Inflammatory macrophage (primary cell): ENCODE measurements at regions not wholly inside any gene's neighbourhood (a gene's known extent, or its start where the extent isn't known, plus 50 kb on each side); places are given as distances from the start of the nearest gene placed in this dataset.

Experiments used
- DNase-seq, 2 donors: peaks; one replicate each; pipeline ENCODE4 v3.0.0-alpha.2; 2020 to 2022

GRCh38 chr12:27907766-27908165, 64.8 kb downstream of the PTHLH start:
- no peak for DNase-seq

- no peak for DNase-seq
These were observed 65.7 kb downstream of the PTHLH start for GRCh38 chr12:27906658-27907473.

- DNase-seq = no peak
These were observed 66.4 kb downstream of the PTHLH start for GRCh38 chr12:27906127-27906500.

- no peak for DNase-seq
These were observed 67.0 kb downstream of the PTHLH start for GRCh38 chr12:27905285-27906126.

- DNase-seq = no peak
These were observed 69.9 kb downstream of the PTHLH start for GRCh38 chr12:27902651-27903050.

DNA sequence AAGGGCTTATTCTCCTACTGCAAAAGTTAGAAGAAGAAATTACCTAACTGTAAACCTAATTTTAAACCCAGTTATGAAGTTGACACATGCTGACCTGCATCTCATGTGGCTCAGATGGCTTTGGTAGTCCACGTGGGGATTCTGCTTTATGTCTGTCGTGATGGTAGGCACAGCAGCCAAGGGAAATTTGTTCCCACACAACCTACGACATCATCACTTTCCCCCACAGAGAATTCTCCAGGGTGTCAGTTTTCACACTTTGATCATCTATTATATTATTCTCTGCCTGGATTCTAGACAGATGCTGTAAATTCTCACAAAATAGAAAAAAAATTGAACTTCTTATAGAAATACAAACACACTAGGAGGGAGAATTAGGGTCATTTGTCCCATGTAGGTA, 70.6 kb downstream of the PTHLH start:
- DNase-seq = no peak

GRCh38 chr12:27900920-27901879, 71.3 kb downstream of the PTHLH start:
- DNase-seq = no peak

- peak in 1 of 2 donors; percentile 3 for DNase-seq
These were observed 73.3 kb downstream of the PTHLH start for GRCh38 chr12:27899151-27899661.

DNA sequence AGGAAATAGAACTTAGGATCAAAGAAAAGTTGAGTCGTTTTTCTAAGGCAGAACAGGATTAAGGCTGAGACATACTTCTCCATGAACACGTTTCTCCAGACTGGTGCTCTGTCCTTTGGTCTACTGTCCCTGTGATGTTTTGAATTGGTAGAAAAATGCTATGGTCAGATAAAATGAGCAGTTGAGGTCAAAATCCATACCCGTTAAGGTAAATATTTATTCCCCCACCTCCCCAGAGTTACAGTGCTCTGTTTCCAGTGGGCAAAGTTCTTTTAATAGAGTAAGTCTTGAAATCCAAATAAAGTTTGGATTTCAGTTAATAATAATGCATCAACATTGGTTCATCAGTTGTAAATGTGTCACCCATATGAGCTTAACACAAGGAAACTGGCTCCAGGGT, 74.5 kb downstream of the PTHLH start:
- no peak for DNase-seq

DNA sequence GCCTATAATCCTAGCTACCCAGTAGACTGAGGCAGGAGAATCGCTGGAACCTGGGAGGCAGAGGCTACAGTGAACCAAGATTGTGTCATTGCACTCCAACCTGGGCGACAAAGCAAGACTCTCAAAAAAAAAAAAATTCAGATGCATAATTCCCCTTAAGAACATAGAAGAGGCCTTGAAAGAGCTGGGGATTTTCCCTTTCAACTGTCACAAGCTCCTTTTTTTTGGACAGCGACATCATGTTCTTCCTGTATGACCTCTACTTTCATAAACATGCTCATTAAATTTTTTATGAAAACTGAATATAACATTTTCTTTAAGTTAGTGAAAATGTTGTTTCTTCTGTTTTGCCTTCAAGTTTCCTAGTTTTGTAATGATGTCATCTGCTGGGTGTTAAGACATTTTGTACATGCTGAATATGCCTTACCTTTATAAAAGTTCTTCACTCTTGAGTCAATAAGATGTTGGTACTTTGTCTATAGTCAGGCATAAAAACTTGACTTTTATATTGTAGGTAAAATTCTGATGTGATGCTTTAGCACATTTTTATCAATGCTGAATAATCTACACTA, 76.0 kb downstream of the PTHLH start:
- no peak for DNase-seq

DNA sequence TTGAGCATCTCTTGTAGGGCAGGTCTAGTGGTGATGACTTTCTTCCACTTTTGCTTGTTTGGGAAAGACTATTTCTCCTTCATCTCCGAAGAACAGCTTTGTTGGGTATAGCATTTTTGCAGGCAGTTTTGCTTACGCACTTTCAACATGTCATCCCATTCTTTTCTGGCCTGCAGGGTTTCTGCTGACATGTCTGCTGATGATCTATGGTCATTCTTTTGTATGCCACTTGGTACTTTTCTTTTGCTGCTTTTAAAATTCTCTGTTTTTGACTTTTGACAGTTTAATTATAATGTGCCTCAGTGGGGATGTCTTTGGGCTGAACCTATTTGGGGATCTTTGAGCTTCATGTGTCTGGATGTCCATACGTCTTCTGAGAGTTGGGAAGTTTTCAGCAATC, 78.2 kb downstream of the PTHLH start:
- no peak for DNase-seq

- DNase-seq = no peak
These were observed 92.8 kb downstream of the PTHLH start for GRCh38 chr12:27879708-27880107.

GRCh38 chr12:27875677-27876076, 95.6 kb upstream of the MANSC4 start:
- DNase-seq = no peak

GRCh38 chr12:27873010-27873409, 93.0 kb upstream of the MANSC4 start:
- no peak for DNase-seq

GRCh38 chr12:27871946-27872345, 91.9 kb upstream of the MANSC4 start:
- DNase-seq = no peak

- no peak for DNase-seq
These were observed 90.9 kb upstream of the MANSC4 start for GRCh38 chr12:27870939-27871338.

- DNase-seq = no peak
These were observed 89.5 kb upstream of the MANSC4 start for GRCh38 chr12:27869567-27869966.

- no peak for DNase-seq
These were observed 88.1 kb upstream of the MANSC4 start for GRCh38 chr12:27868139-27868538.

- no peak for DNase-seq
These were observed 86.5 kb upstream of the MANSC4 start for GRCh38 chr12:27866373-27867101.

DNA sequence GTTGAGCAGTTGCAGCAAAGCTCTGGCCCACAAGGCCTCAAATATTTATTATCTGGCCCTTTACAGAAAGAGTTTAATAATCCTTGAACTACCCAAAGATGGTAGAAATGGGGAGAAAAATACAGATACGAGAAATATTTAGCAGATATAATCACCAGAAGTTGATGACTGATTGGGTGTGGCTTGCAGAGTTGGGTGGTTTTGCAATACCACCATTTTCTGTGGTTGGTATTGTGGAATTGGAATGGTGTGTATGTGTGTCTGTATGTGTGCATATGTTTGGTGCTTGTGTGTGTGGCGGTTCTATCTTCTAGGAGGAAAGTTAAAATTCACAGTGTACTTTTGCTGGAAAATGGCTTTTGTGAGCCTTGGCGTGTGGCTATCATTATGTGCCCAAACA, 85.4 kb upstream of the MANSC4 start:
- DNase-seq = peak in 1 of 2 donors; percentile 8

DNA sequence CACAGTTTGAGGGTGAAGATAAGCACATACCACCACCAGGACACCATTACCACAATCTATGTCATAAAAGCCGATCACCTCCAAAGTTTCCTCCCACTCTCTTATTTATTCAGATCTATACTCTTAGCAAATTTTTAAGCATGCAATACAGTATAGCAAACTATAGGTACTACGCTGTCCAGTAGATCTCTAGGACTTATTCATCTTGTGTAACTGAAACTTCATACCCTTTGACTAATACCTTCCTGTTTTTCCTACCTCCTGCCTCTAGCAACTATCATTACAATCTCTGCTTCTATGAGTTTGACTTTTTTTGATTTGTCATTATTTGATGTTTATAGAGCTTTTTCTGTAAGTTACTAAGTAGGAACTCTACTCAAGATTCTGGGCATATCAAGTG, 84.5 kb upstream of the MANSC4 start:
- no peak for DNase-seq
